Activated naive CD4-positive, alpha-beta T cell treated with anti-CD3 and anti-CD28 coated beads, Interleukin-2, amount 50 U/mL, for 72 hours (primary cell): ENCODE measurements at regions not wholly inside any gene's neighbourhood (a gene's known extent, or its start where the extent isn't known, plus 50 kb on each side); places are given as distances from the start of the nearest gene placed in this dataset.

Source experiments
- ATAC-seq, 2 donors: fragments of 150-1000 bp; cut with Tn5 transposase; 2 replicates each; pipeline ENCODE4 v1.10.0; 2021; ENCODE audit warnings: mild to moderate bottlenecking in 2 of 2, moderate library complexity in 2 of 2
- DNase-seq, 2 donors: peaks; one replicate each; pipeline ENCODE4 v3.0.0; 2021 to 2022; ENCODE audit warnings: low spot score in 2 of 2
- H3K27ac Mint-ChIP-seq, 2 donors: one replicate each; pipeline ENCODE4 v1.8.0; 2022; ENCODE audit warnings: mild to moderate bottlenecking in 2 of 2, mixed read lengths in 2 of 2
- H3K36me3 Mint-ChIP-seq, 2 donors: one replicate each; pipeline ENCODE4 v1.8.0; 2022; ENCODE audit warnings: mixed read lengths in 2 of 2
- H3K9me3 Mint-ChIP-seq, 2 donors: one replicate each; pipeline ENCODE4 v1.8.0; 2022; ENCODE audit warnings: mixed read lengths in 2 of 2

GRCh38 chr12:84807249-84807648 is 105.3 kb downstream of the SLC6A15 start:
- no peak overlapping the region for H3K27ac Mint-ChIP-seq

GRCh38 chr12:84805474-84805858 is 107.1 kb downstream of the SLC6A15 start:
- Mint-ChIP-seq H3K9me3 (peaks cover 4 to 5% of the 10 kb centered on the region in 2 donors), H3K36me3 (no peaks in the 10 kb centered on the region), H3K27ac (no peak overlapping the region)
- DNase-seq, result no peak
- no peak for ATAC-seq

More at GRCh38 chr12:84807249-84807648, 105.3 kb downstream of the SLC6A15 start:
- no peak for ATAC-seq
- peaks cover 4 to 10% of the 10 kb centered on the region in 2 donors for H3K9me3 Mint-ChIP-seq
- no peaks in the 10 kb centered on the region for H3K36me3 Mint-ChIP-seq
- no peak for DNase-seq

- DNase-seq, result no peak
- Mint-ChIP-seq H3K36me3 (no peaks in the 10 kb centered on the region), H3K27ac (no peak overlapping the region), H3K9me3 (peaks cover 4 to 5% of the 10 kb centered on the region in 2 donors)
- no peak for ATAC-seq
Observed at GRCh38 chr12:84804691-84805473, 107.7 kb downstream of the SLC6A15 start.

- ATAC-seq, result no peak
- no peak for DNase-seq
- no peak overlapping the region for H3K27ac Mint-ChIP-seq
- peaks cover 4 to 5% of the 10 kb centered on the region in 2 donors for H3K9me3 Mint-ChIP-seq
- H3K36me3 Mint-ChIP-seq, result no peaks in the 10 kb centered on the region
Observed at GRCh38 chr12:84803661-84804060, 108.9 kb downstream of the SLC6A15 start.

GRCh38 chr12:84802161-84802560 is 110.4 kb downstream of the SLC6A15 start:
- Mint-ChIP-seq H3K9me3 (peaks cover 4 to 5% of the 10 kb centered on the region in 2 donors), H3K27ac (no peak overlapping the region), H3K36me3 (no peaks in the 10 kb centered on the region)
- ATAC-seq (no peak), DNase-seq (no peak)

DNA sequence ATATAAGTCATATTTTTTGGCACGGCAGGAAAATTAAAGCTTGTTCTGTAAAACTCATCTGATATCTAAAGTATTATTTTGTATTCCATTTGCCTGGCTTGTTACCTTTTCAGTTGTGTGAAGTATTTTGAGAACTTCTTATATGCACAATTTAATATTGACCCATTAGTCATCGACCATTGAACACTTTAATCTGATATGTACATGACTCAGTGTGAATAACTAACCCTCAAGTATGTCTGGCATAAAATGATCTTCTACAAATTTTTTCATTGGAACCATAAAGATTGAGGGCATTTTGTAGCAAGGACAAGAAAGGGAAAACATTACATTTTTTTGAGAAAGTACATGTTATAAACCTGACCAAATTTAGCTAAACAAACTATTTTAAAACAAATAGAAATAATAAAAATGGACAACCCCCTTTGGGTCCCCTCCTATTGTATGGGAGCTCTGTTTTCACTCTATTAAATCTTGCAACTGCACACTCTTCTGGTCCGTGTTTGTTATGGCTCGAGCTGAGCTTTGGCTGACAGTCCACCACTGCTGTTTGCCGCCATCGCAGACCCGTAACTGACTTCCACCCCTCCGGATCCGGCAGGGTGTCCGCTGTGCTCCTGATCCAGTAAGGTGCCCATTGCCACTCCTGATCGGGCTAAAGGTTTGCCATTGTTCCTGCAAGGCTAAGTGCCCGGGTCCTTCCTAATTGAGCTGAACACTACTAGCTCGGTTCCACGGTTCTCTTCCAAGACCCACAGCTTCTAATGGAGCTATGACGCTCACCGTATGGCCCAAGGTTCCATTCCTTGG is 118.8 kb downstream of the SLC6A15 start:
- DNase-seq (no peak), ATAC-seq (no peak)
- Mint-ChIP-seq H3K27ac (no peak overlapping the region), H3K9me3 (no peaks in the 10 kb centered on the region), H3K36me3 (no peaks in the 10 kb centered on the region)

- DNase-seq (no peak), ATAC-seq (no peak)
- Mint-ChIP-seq H3K9me3 (no peaks in the 10 kb centered on the region), H3K36me3 (no peaks in the 10 kb centered on the region), H3K27ac (no peak overlapping the region)
Observed at GRCh38 chr12:84791444-84791843, 121.2 kb downstream of the SLC6A15 start.

- DNase-seq, result no peak
- no peaks in the 10 kb centered on the region for H3K36me3 Mint-ChIP-seq
- H3K9me3 Mint-ChIP-seq, result no peaks in the 10 kb centered on the region
- H3K27ac Mint-ChIP-seq, result no peak overlapping the region
- no peak for ATAC-seq
Observed at GRCh38 chr12:84789184-84789583, 123.4 kb downstream of the SLC6A15 start.

DNA sequence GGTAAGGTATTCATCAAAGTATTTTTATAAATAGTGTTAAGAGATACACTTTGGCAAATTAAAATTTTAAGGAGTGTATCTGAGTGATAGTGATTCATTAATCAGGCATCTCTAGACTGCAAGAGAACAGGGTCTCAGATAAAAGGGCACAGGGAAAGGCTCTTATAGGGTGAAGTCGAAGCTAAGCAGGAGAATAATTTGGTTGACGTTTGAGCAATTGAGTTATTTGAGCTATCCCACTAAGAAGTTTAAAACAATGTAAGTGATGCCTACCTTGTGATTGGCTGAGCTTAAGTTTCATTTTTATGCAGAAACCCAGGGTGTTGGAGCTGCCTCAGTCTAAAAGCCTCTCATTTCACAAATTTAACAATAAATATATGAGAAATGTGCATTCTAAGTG is 125.3 kb downstream of the SLC6A15 start:
- no peaks in the 10 kb centered on the region for H3K36me3 Mint-ChIP-seq
- H3K9me3 Mint-ChIP-seq, result no peaks in the 10 kb centered on the region
- DNase-seq, result no peak
- no peak for ATAC-seq
- H3K27ac Mint-ChIP-seq, result no peak overlapping the region

GRCh38 chr12:84786622-84787021 is 126.0 kb downstream of the SLC6A15 start:
- no peak for ATAC-seq
- Mint-ChIP-seq H3K36me3 (no peaks in the 10 kb centered on the region), H3K9me3 (no peaks in the 10 kb centered on the region), H3K27ac (no peak overlapping the region)
- DNase-seq, result no peak

GRCh38 chr12:84785951-84786350 is 126.6 kb downstream of the SLC6A15 start:
- ATAC-seq (no peak), DNase-seq (no peak)
- Mint-ChIP-seq H3K27ac (no peak overlapping the region), H3K36me3 (no peaks in the 10 kb centered on the region), H3K9me3 (no peaks in the 10 kb centered on the region)

DNA sequence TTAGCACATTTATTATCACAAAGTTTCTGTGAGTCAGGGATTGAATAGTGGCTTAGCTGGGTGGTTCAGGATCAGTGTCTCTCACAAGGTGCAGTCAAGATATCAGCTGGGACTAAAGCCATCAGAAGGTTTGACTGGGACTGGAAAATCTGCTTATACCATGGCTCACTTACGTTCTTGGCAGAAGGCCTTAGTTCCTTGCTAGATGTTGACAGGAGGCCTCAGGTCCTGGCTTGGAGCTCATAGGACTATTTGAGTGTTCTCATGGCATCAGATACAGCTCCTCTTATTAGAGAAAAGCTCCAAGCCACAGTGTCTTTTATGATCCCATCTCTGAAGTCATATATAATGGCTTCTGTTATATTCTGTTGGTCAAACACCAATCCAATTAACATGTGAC is 127.3 kb downstream of the SLC6A15 start:
- H3K27ac Mint-ChIP-seq, result no peak overlapping the region
- no peaks in the 10 kb centered on the region for H3K9me3 Mint-ChIP-seq
- H3K36me3 Mint-ChIP-seq, result no peaks in the 10 kb centered on the region
- no peak for DNase-seq
- no peak for ATAC-seq

DNA sequence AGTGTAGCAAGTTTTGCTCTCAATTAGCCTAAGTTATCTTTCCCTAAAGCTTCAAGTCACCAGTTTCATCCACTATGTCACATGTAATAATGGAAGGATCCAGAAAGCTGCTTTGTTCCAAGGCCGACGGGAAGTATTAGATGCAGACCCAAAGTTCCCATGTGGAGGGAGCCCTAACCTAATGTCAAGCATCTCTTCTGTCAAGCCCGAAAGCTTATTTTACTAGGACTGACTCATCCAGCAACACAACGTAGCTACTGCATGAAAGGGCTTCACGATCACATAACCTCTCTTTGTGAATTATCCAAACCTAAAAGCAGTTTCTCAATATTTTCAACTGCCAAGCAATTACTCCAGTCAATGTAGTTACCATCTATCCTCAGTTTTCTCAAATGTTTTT is 133.4 kb downstream of the SLC6A15 start:
- DNase-seq (no peak), ATAC-seq (no peak)
- Mint-ChIP-seq H3K36me3 (no peaks in the 10 kb centered on the region), H3K9me3 (peaks cover 4 to 5% of the 10 kb centered on the region in 2 donors), H3K27ac (peak overlapping the region in 1 of 2 donors; percentile 47)

- DNase-seq (no peak), ATAC-seq (no peak)
- no peaks in the 10 kb centered on the region for H3K36me3 Mint-ChIP-seq
- H3K27ac Mint-ChIP-seq, result no peak overlapping the region
- peaks cover 6 to 8% of the 10 kb centered on the region in 2 donors for H3K9me3 Mint-ChIP-seq
Observed at GRCh38 chr12:84772281-84772680, 140.3 kb downstream of the SLC6A15 start.

GRCh38 chr12:84767079-84767478 is 145.5 kb downstream of the SLC6A15 start:
- H3K27ac Mint-ChIP-seq, result no peak overlapping the region
- ATAC-seq (no peak), DNase-seq (no peak)
- H3K36me3 Mint-ChIP-seq, result no peaks in the 10 kb centered on the region
- peaks cover 4 to 6% of the 10 kb centered on the region in 2 donors for H3K9me3 Mint-ChIP-seq

DNA sequence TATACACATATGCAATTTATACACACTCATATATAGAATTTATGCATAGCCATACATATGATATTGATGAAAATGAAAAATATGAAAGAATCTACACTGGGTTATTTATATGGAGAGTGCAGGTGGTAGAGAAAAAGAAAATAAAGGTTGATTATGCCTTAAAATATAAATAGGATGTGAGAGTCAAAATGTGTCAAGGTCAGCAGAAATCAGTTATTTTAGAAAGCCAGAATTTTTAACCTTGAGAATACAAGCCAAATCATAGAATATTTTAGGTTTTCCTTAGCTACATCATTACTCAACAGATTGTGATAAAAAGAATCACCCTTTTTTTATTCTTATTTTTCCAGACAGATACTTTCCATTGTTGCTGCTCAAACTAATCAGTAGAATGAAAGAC is 146.2 kb downstream of the SLC6A15 start:
- Mint-ChIP-seq H3K9me3 (peaks cover 4 to 6% of the 10 kb centered on the region in 2 donors), H3K27ac (no peak overlapping the region), H3K36me3 (no peaks in the 10 kb centered on the region)
- ATAC-seq (no peak), DNase-seq (no peak)

- Mint-ChIP-seq H3K36me3 (no peaks in the 10 kb centered on the region), H3K27ac (no peak overlapping the region), H3K9me3 (no peaks in the 10 kb centered on the region)
- DNase-seq (no peak), ATAC-seq (no peak)
Observed at GRCh38 chr12:84764001-84764400, 148.6 kb downstream of the SLC6A15 start.

GRCh38 chr12:84763107-84763506 is 149.5 kb downstream of the SLC6A15 start:
- ATAC-seq, result no peak
- DNase-seq, result no peak
- H3K9me3 Mint-ChIP-seq, result peaks cover 0 to 4% of the 10 kb centered on the region in 2 donors
- H3K27ac Mint-ChIP-seq, result no peak overlapping the region
- H3K36me3 Mint-ChIP-seq, result no peaks in the 10 kb centered on the region
